ENCODE measurements at regions not wholly inside any gene's neighbourhood (a gene's known extent, or its start where the extent isn't known, plus 50 kb on each side); places are given as distances from the start of the nearest gene placed in this dataset.

DNA sequence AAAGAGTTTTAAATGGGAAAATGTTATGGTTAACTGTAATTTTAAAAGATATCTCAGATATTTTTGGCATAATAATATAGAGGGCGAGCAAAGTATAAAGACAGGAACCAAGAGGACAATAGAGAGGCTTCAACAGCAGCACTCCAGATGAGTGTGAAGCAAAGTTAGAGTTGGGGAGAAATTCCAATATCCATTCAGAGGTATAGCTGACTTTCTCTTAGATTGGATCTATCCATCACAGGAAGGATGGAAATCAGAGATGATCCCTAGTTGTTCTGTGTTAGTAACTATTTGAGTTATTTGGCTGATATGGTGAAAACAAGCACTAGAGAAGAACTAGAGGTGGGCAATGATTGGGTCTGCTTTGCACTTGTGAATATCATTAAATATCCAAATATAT, 786.0 kb upstream of the KLHL1 start:
- peaks cover 36% of the 10 kb centered on the region for H3K4me1 ChIP-seq (ENCODE audit: low read length)
- no peaks in the 10 kb centered on the region for H3K27me3 ChIP-seq (ENCODE audit: low read depth, low read length)
- TF ChIP-seq, protein P1, sequence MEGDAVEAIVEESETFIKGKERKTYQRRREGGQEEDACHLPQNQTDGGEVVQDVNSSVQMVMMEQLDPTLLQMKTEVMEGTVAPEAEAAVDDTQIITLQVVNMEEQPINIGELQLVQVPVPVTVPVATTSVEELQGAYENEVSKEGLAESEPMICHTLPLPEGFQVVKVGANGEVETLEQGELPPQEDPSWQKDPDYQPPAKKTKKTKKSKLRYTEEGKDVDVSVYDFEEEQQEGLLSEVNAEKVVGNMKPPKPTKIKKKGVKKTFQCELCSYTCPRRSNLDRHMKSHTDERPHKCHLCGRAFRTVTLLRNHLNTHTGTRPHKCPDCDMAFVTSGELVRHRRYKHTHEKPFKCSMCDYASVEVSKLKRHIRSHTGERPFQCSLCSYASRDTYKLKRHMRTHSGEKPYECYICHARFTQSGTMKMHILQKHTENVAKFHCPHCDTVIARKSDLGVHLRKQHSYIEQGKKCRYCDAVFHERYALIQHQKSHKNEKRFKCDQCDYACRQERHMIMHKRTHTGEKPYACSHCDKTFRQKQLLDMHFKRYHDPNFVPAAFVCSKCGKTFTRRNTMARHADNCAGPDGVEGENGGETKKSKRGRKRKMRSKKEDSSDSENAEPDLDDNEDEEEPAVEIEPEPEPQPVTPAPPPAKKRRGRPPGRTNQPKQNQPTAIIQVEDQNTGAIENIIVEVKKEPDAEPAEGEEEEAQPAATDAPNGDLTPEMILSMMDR (IDR thresholded peaks at IDR 0.05; ENCODE audit: low read depth, low read length): no peak
- TF ChIP-seq EZH2phosphoT487 (IDR thresholded peaks at IDR 0.05; ENCODE audit: low read depth): no peak
- H4K20me1 ChIP-seq (ENCODE audit: insufficient read depth, low read length): no peaks in the 10 kb centered on the region
- H3K4me2 ChIP-seq (ENCODE audit: low read length): no peak overlapping the region
- H2AFZ ChIP-seq (ENCODE audit: low read depth, low read length): no peak overlapping the region
- no peak overlapping the region for H3K4me3 ChIP-seq (ENCODE audit: low read length)
- no peaks in the 10 kb centered on the region for H3K79me2 ChIP-seq (ENCODE audit: low read length)
- H3K9me3 ChIP-seq (ENCODE audit: insufficient read depth, low read length): no peaks in the 10 kb centered on the region
- H3K36me3 ChIP-seq (replicated peaks; ENCODE audit: low read depth, low read length): no peaks in the 10 kb centered on the region
- H3K9ac ChIP-seq (ENCODE audit: low read length): no peak overlapping the region
- H3K27ac ChIP-seq (ENCODE audit: low read length): no peak overlapping the region

DNA sequence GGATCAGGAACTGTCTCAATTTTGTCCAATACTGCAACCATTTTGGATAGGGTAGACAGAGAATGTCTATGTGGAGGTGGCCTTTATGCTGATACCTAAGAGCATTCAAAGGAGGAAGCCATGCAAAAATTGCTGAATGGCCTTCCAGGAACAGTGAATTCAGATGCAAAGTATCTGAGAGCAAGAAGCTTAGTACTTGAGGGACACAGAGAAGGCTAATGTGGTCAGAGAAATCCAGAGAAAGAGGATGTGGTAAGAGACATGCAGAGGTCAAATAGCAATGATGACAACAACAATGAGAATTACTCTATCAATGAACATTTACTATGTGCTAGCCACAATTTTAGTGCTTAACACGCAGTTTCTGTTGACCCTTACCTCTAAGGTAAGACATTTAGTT, 785.6 kb upstream of the KLHL1 start:
- Histone ChIP-seq H3K27me3 (ENCODE audit: low read depth, low read length) (no peaks in the 10 kb centered on the region), H4K20me1 (ENCODE audit: insufficient read depth, low read length) (no peaks in the 10 kb centered on the region), H3K9me3 (ENCODE audit: insufficient read depth, low read length) (no peaks in the 10 kb centered on the region), H3K4me1 (ENCODE audit: low read length) (peaks cover 36% of the 10 kb centered on the region), H2AFZ (ENCODE audit: low read depth, low read length) (no peak overlapping the region), H3K4me3 (ENCODE audit: low read length) (no peak overlapping the region), H3K79me2 (ENCODE audit: low read length) (no peaks in the 10 kb centered on the region), H3K27ac (ENCODE audit: low read length) (no peak overlapping the region), H3K36me3 (replicated peaks; ENCODE audit: low read depth, low read length) (no peaks in the 10 kb centered on the region), H3K9ac (ENCODE audit: low read length) (no peak overlapping the region), H3K4me2 (ENCODE audit: low read length) (no peak overlapping the region)
- TF ChIP-seq, protein P1 (IDR thresholded peaks at IDR 0.05; ENCODE audit: low read depth, low read length): no peak
- no peak for TF ChIP-seq EZH2phosphoT487 (IDR thresholded peaks at IDR 0.05; ENCODE audit: low read depth)

DNA sequence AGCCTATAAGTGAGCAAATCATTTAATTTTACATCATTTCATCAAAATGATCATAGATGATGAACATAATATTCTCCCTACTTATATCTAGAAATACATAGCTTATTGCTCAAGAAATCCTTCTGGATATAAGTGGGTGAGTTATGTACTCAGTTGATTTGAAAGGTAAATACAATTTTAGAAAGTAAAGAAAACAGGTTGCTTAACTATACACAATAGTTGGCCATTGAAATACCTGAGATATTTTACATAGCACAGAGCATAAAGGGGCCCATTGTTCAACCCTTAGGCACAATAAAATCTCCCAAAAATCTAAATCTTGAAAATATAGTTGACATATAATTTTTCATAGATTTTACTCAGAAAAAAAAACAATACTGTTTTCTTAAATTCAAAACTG, 782.0 kb upstream of the KLHL1 start:
- Histone ChIP-seq H3K9ac (ENCODE audit: low read length) (no peak overlapping the region), H3K79me2 (ENCODE audit: low read length) (no peaks in the 10 kb centered on the region), H3K27me3 (ENCODE audit: low read depth, low read length) (no peaks in the 10 kb centered on the region), H2AFZ (ENCODE audit: low read depth, low read length) (no peak overlapping the region), H4K20me1 (ENCODE audit: insufficient read depth, low read length) (no peaks in the 10 kb centered on the region), H3K27ac (ENCODE audit: low read length) (no peak overlapping the region), H3K4me1 (ENCODE audit: low read length) (peaks cover 13% of the 10 kb centered on the region), H3K36me3 (replicated peaks; ENCODE audit: low read depth, low read length) (no peaks in the 10 kb centered on the region), H3K4me3 (ENCODE audit: low read length) (no peak overlapping the region), H3K4me2 (ENCODE audit: low read length) (no peak overlapping the region), H3K9me3 (ENCODE audit: insufficient read depth, low read length) (no peaks in the 10 kb centered on the region)
- TF ChIP-seq, protein P1 (IDR thresholded peaks at IDR 0.05; ENCODE audit: low read depth, low read length): no peak
- no peak for TF ChIP-seq EZH2phosphoT487 (IDR thresholded peaks at IDR 0.05; ENCODE audit: low read depth)

DNA sequence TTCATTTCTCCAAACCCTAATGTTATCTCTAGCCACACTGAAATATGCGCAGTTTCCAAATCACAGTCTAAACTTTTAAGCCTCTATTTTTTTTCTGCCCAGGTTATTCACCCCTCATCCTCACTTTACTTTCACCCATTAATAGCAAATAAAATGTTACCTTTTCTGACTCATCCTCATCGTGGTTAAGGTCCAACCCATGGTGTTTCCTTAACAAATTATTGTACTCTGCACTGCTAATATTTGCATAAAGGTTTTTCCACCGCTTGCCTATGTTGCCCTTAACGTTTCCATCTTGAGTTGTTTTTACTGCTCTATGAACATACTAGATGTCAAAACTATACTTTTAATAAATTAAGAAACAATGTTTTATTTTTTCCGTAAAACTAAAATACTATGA, 780.9 kb upstream of the KLHL1 start:
- H3K4me2 ChIP-seq (ENCODE audit: low read length): no peak overlapping the region
- peaks cover 7% of the 10 kb centered on the region for H3K4me1 ChIP-seq (ENCODE audit: low read length)
- no peak overlapping the region for H2AFZ ChIP-seq (ENCODE audit: low read depth, low read length)
- no peak overlapping the region for H3K27ac ChIP-seq (ENCODE audit: low read length)
- H3K9me3 ChIP-seq (ENCODE audit: insufficient read depth, low read length): no peaks in the 10 kb centered on the region
- H3K4me3 ChIP-seq (ENCODE audit: low read length): no peak overlapping the region
- TF ChIP-seq, protein P1 (IDR thresholded peaks at IDR 0.05; ENCODE audit: low read depth, low read length): no peak
- TF ChIP-seq EZH2phosphoT487 (IDR thresholded peaks at IDR 0.05; ENCODE audit: low read depth): no peak
- no peaks in the 10 kb centered on the region for H3K79me2 ChIP-seq (ENCODE audit: low read length)
- no peaks in the 10 kb centered on the region for H3K36me3 ChIP-seq (replicated peaks; ENCODE audit: low read depth, low read length)
- H3K27me3 ChIP-seq (ENCODE audit: low read depth, low read length): no peaks in the 10 kb centered on the region
- no peak overlapping the region for H3K9ac ChIP-seq (ENCODE audit: low read length)
- no peaks in the 10 kb centered on the region for H4K20me1 ChIP-seq (ENCODE audit: insufficient read depth, low read length)

Data from OCI-LY3 (cell line).